K562 (cell line): ENCODE measurements at regions not wholly inside any gene's neighbourhood (a gene's known extent, or its start where the extent isn't known, plus 50 kb on each side); places are given as distances from the start of the nearest gene placed in this dataset.

Experiments
- EP400 ChIP-seq: fragments of 450-650 bp; IDR thresholded peaks from 2 replicates; pipeline ENCODE4 v1.6.1; 2017; ENCODE audit warnings: antibody characterized with exemption, mild to moderate bottlenecking, moderate library complexity
- TF ChIP-seq, protein P1 (sequence below): sonication (generic); formaldehyde crosslinking; IDR thresholded peaks from 2 replicates; pipeline ENCODE4 v1.8.0; 2022; ENCODE audit warnings: mild to moderate bottlenecking, missing genetic modification reagents
- TF ChIP-seq, protein P2 (sequence below), 3 experiments: IDR thresholded peaks in 2 of 3; conservative IDR thresholded peaks in 1 of 3; 2 replicates each; pipeline ENCODE4 v1.5.1; 2011 to 2012; ENCODE audit warnings: low read length in 3 of 3, mild to moderate bottlenecking in 3 of 3, control low read depth in 2 of 3, improper control_type of control experiment in 1 of 3, inconsistent platforms in 1 of 3, low read depth in 1 of 3, mixed read lengths in 1 of 3, moderate library complexity in 1 of 3; ENCODE audit not compliant: insufficient read depth in 2 of 3

DNA sequence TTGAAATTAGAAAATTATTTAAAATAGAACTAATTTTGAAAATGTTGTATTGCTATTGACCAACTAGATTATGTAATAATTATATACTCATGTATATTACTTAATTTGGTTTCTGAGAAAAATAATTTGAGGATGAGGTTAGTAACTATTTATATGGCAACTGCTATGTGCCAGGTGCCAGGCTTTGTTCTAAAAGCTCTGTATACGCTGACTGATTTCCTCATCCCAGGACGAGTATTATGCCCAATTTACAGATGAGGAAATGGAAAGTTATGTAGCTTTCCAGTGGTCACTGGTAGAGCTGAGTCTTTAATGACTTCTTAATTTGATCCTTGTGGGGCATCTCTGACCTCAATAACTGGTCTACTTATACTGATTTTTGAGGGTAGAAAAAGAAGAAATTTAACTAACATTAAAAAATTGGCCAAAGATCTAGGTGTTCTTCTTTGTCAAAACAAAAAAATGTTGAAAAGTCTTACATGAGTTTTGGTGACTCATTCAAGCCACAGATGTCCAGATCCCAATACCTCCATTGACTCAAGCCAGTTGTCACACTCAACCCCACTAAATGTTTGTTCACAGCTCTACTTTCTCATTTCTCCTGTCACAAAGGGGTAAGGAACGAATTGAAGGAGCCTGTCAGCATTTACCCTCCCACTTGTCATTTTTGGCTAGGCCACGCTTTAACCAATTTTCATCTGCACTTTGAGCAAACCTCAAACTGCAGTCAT is 228.1 kb upstream of the MEF2C start:
- TF ChIP-seq, protein P1, sequence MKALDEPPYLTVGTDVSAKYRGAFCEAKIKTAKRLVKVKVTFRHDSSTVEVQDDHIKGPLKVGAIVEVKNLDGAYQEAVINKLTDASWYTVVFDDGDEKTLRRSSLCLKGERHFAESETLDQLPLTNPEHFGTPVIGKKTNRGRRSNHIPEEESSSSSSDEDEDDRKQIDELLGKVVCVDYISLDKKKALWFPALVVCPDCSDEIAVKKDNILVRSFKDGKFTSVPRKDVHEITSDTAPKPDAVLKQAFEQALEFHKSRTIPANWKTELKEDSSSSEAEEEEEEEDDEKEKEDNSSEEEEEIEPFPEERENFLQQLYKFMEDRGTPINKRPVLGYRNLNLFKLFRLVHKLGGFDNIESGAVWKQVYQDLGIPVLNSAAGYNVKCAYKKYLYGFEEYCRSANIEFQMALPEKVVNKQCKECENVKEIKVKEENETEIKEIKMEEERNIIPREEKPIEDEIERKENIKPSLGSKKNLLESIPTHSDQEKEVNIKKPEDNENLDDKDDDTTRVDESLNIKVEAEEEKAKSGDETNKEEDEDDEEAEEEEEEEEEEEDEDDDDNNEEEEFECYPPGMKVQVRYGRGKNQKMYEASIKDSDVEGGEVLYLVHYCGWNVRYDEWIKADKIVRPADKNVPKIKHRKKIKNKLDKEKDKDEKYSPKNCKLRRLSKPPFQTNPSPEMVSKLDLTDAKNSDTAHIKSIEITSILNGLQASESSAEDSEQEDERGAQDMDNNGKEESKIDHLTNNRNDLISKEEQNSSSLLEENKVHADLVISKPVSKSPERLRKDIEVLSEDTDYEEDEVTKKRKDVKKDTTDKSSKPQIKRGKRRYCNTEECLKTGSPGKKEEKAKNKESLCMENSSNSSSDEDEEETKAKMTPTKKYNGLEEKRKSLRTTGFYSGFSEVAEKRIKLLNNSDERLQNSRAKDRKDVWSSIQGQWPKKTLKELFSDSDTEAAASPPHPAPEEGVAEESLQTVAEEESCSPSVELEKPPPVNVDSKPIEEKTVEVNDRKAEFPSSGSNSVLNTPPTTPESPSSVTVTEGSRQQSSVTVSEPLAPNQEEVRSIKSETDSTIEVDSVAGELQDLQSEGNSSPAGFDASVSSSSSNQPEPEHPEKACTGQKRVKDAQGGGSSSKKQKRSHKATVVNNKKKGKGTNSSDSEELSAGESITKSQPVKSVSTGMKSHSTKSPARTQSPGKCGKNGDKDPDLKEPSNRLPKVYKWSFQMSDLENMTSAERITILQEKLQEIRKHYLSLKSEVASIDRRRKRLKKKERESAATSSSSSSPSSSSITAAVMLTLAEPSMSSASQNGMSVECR, result no peak
- TF ChIP-seq, protein P2, sequence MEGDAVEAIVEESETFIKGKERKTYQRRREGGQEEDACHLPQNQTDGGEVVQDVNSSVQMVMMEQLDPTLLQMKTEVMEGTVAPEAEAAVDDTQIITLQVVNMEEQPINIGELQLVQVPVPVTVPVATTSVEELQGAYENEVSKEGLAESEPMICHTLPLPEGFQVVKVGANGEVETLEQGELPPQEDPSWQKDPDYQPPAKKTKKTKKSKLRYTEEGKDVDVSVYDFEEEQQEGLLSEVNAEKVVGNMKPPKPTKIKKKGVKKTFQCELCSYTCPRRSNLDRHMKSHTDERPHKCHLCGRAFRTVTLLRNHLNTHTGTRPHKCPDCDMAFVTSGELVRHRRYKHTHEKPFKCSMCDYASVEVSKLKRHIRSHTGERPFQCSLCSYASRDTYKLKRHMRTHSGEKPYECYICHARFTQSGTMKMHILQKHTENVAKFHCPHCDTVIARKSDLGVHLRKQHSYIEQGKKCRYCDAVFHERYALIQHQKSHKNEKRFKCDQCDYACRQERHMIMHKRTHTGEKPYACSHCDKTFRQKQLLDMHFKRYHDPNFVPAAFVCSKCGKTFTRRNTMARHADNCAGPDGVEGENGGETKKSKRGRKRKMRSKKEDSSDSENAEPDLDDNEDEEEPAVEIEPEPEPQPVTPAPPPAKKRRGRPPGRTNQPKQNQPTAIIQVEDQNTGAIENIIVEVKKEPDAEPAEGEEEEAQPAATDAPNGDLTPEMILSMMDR (IDR thresholded peaks at IDR 0.05 in 2 of 3, conservative IDR thresholded peaks at IDR 0.05 in 1 of 3; ENCODE audit: insufficient read depth in 2 of 3, low read depth in 1 of 3, low read length in 3 of 3), result no peak
- no peak for TF ChIP-seq EP400
